MM.1S (cell line): ENCODE measurements at regions not wholly inside any gene's neighbourhood (a gene's known extent, or its start where the extent isn't known, plus 50 kb on each side); places are given as distances from the start of the nearest gene placed in this dataset.

Experiments used
- CTCF ChIP-seq: fragments of 300-600 bp; sonication (generic); IDR thresholded peaks from 2 replicates; pipeline ENCODE4 v1.5.1; 2016; ENCODE audit warnings: antibody characterized with exemption, low read length, mixed read lengths
- EZH2 ChIP-seq: fragments of 300-600 bp; sonication (generic); optimal IDR thresholded peaks from 2 replicates; pipeline ENCODE3; 2017; ENCODE audit warnings: low read depth, mild to moderate bottlenecking, antibody characterized with exemption, low read length, mixed read lengths
- EZH2phosphoT487 ChIP-seq: fragments of 300-600 bp; sonication (generic); IDR thresholded peaks from 2 replicates; pipeline ENCODE4 v1.6.1; 2018; ENCODE audit warnings: antibody characterized with exemption, low read length

- TF ChIP-seq CTCF (no peak), EZH2 (no peak), EZH2phosphoT487 (no peak)
Measured at GRCh38 chr20:39245685-39246311, 283.7 kb downstream of the DHX35 start.
